SK-N-SH (cell line): ENCODE measurements at regions not wholly inside any gene's neighbourhood (a gene's known extent, or its start where the extent isn't known, plus 50 kb on each side); places are given as distances from the start of the nearest gene placed in this dataset.

ENCODE experiments used
- CTCF ChIP-seq: fragments of 200-600 bp; sonication (generic); IDR thresholded peaks from 2 replicates; pipeline ENCODE4 v1.6.1; 2017; ENCODE audit warnings: antibody characterized with exemption, mild to moderate bottlenecking, moderate library complexity
- ELF1 ChIP-seq: IDR thresholded peaks from 2 replicates; pipeline ENCODE4 v1.4.0; 2012
- FOXM1 ChIP-seq: IDR thresholded peaks from 2 replicates; pipeline ENCODE4 v1.4.0; 2012; ENCODE audit warnings: low read depth, mild to moderate bottlenecking
- JUND ChIP-seq: IDR thresholded peaks from 2 replicates; pipeline ENCODE4 v1.4.0; 2012
- POLR2AphosphoS5 ChIP-seq: IDR thresholded peaks from 2 replicates; pipeline ENCODE4 v1.6.1; 2012; ENCODE audit warnings: low read depth, low read length
- TF ChIP-seq, protein P1 (sequence below): IDR thresholded peaks from 2 replicates; pipeline ENCODE4 v1.4.0; 2012; ENCODE audit warnings: low read depth, borderline replicate concordance
- TF ChIP-seq, protein P2 (sequence below): IDR thresholded peaks from 2 replicates; pipeline ENCODE4; 2012

DNA sequence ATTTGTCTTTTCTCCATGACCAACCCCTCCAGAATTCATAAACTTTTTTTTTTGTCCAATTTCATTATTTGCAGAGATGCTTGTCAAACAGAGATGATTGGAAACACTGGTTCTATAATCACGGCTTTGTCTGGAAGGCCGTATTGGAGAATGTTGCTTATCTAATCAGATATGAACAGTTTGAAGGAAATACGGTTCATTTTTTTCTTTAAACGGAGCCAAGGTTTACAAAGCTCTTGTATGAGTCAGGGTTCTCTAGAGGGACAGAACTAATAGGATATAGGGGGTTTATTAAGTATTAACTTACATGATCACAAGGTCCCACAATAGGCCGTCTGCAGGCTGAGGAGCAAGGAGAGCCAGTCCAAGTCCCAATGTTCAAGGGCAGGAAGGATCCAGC lies 1415.8 kb downstream of the C4orf33 start:
- TF ChIP-seq CTCF, result no peak
- TF ChIP-seq, protein P1, sequence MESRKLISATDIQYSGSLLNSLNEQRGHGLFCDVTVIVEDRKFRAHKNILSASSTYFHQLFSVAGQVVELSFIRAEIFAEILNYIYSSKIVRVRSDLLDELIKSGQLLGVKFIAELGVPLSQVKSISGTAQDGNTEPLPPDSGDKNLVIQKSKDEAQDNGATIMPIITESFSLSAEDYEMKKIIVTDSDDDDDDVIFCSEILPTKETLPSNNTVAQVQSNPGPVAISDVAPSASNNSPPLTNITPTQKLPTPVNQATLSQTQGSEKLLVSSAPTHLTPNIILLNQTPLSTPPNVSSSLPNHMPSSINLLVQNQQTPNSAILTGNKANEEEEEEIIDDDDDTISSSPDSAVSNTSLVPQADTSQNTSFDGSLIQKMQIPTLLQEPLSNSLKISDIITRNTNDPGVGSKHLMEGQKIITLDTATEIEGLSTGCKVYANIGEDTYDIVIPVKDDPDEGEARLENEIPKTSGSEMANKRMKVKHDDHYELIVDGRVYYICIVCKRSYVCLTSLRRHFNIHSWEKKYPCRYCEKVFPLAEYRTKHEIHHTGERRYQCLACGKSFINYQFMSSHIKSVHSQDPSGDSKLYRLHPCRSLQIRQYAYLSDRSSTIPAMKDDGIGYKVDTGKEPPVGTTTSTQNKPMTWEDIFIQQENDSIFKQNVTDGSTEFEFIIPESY, result no peak
- no peak for TF ChIP-seq FOXM1
- TF ChIP-seq POLR2AphosphoS5, result no peak
- TF ChIP-seq, protein P2, sequence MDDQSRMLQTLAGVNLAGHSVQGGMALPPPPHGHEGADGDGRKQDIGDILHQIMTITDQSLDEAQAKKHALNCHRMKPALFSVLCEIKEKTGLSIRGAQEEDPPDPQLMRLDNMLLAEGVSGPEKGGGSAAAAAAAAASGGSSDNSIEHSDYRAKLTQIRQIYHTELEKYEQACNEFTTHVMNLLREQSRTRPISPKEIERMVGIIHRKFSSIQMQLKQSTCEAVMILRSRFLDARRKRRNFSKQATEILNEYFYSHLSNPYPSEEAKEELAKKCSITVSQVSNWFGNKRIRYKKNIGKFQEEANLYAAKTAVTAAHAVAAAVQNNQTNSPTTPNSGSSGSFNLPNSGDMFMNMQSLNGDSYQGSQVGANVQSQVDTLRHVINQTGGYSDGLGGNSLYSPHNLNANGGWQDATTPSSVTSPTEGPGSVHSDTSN, result no peak
- TF ChIP-seq ELF1, result no peak
- TF ChIP-seq JUND, result no peak
